GM21786 (cell line): ENCODE measurements at regions not wholly inside any gene's neighbourhood (a gene's known extent, or its start where the extent isn't known, plus 50 kb on each side); places are given as distances from the start of the nearest gene placed in this dataset.
"Not testable (repeated sequence)": the region's sequence is repeated elsewhere in the genome, so short reads cannot be mapped to it uniquely, and the experiment has no call there.

Experiments used
- ATAC-seq: cut with Tn5 transposase; IDR thresholded peaks from one replicate; pipeline ENCODE4 v1.9.1; 2021; ENCODE audit not compliant: unreplicated experiment

- ATAC-seq: no peak
These were observed 469.0 kb upstream of the CDH4 start for GRCh38 chr20:60782959-60783625.

GRCh38 chr20:60785301-60785700 is 466.8 kb upstream of the CDH4 start:
- ATAC-seq: no peak

GRCh38 chr20:60785785-60786184 is 466.3 kb upstream of the CDH4 start:
- no peak for ATAC-seq

- ATAC-seq: no peak
These were observed 465.3 kb upstream of the CDH4 start for GRCh38 chr20:60786686-60787217.

- ATAC-seq: no peak
These were observed 464.8 kb upstream of the CDH4 start for GRCh38 chr20:60787276-60787675.

- no peak for ATAC-seq
These were observed 464.0 kb upstream of the CDH4 start for GRCh38 chr20:60788070-60788469.

GRCh38 chr20:60789399-60789798 is 462.7 kb upstream of the CDH4 start:
- ATAC-seq: no peak

GRCh38 chr20:60790339-60790738 is 461.7 kb upstream of the CDH4 start:
- not testable (repeated sequence) for ATAC-seq

GRCh38 chr20:60791823-60792222 is 460.2 kb upstream of the CDH4 start:
- ATAC-seq: no peak

GRCh38 chr20:60792941-60793340 is 459.1 kb upstream of the CDH4 start:
- ATAC-seq: no peak

GRCh38 chr20:60794674-60795073 is 457.4 kb upstream of the CDH4 start:
- no peak for ATAC-seq

- no peak for ATAC-seq
These were observed 456.4 kb upstream of the CDH4 start for GRCh38 chr20:60795651-60796050.

GRCh38 chr20:60800185-60800584 is 451.9 kb upstream of the CDH4 start:
- no peak for ATAC-seq

- ATAC-seq: no peak
These were observed 449.4 kb upstream of the CDH4 start for GRCh38 chr20:60802676-60803075.

- ATAC-seq: no peak
These were observed 448.6 kb upstream of the CDH4 start for GRCh38 chr20:60803335-60804055.

GRCh38 chr20:60804240-60804917 is 447.7 kb upstream of the CDH4 start:
- ATAC-seq: no peak

GRCh38 chr20:60804918-60805630 is 447.0 kb upstream of the CDH4 start:
- ATAC-seq: no peak

- no peak for ATAC-seq
These were observed 445.7 kb upstream of the CDH4 start for GRCh38 chr20:60806354-60806753.

- ATAC-seq: no peak
These were observed 445.2 kb upstream of the CDH4 start for GRCh38 chr20:60806824-60807223.

- no peak for ATAC-seq
These were observed 443.9 kb upstream of the CDH4 start for GRCh38 chr20:60808003-60808672.

- no peak for ATAC-seq
These were observed 443.4 kb upstream of the CDH4 start for GRCh38 chr20:60808701-60809100.
